Stimulated activated CD4-positive, alpha-beta T cell treated with anti-CD3 and anti-CD28 coated beads, Interleukin-2, amount 100 ng/mL, for 48 hours (primary cell): ENCODE measurements at regions not wholly inside any gene's neighbourhood (a gene's known extent, or its start where the extent isn't known, plus 50 kb on each side); places are given as distances from the start of the nearest gene placed in this dataset.

ENCODE experiments used
- DNase-seq, 2 donors: peaks; one replicate each; pipeline ENCODE4 v3.0.0-alpha.2; 2020

GRCh38 chr17:72303787-72304733 lies 183.2 kb downstream of the SOX9 start:
- DNase-seq = no peak

DNA sequence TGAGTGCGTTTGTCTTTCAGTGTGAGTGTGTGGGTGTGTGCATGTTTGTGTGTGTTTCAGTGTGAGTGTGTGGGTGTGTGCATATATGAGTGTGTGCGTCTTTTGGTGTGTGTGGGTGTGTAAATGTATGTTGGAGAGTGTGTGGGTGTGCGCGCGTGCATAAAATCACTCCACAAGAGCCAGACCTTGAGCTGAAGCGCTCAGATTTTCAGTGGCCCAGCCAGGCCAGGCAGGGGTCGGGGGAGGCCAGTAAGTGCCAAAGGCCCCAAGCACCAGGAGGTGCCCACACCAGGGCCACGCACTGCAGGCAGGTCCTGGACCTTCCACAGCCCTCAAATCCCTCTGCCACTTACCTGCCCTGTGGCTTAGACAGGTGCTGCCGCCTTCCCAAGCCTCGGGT lies 184.0 kb downstream of the SOX9 start:
- DNase-seq = no peak

DNA sequence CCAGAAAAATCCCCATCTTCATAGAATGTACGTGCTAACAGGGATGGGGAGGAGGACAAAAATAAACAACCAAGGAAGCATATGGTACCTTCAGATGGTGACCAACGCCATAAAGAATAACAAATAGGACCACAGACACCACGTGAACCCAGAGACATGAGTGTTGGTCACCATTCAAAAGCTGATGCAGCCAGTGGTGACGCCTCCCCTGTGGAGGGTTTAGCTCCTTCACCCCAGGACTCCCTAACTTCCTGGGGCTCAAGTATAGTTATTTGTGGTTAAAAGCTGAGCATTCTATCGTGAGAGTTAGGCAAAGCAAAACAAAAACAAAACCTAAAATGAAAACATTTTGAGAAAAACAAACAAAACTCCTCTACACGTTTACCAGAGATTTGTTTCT lies 184.7 kb downstream of the SOX9 start:
- DNase-seq = no peak

- no peak for DNase-seq
Observed at GRCh38 chr17:72306037-72306436, 185.2 kb downstream of the SOX9 start.

DNA sequence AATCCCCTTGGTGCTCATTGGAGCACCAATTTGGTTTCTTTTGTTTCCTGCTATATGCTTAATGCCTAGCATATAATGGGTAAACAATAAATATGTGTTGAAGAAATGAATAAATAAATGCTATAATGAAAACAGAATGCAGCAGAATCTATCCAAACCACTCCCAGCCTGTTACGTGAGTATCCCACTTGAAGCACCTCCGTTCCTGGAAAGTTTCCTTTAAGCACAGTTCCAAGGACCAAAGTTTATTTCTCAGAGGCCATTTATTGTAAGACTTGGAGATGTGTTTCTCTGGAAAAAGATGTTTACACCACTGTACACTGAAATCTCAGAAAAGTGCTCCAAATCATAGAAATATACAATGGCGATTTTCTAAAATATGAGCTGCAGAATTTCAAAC lies 187.0 kb downstream of the SOX9 start:
- no peak for DNase-seq

- DNase-seq = no peak
Observed at GRCh38 chr17:72308744-72309385, 188.0 kb downstream of the SOX9 start.

DNA sequence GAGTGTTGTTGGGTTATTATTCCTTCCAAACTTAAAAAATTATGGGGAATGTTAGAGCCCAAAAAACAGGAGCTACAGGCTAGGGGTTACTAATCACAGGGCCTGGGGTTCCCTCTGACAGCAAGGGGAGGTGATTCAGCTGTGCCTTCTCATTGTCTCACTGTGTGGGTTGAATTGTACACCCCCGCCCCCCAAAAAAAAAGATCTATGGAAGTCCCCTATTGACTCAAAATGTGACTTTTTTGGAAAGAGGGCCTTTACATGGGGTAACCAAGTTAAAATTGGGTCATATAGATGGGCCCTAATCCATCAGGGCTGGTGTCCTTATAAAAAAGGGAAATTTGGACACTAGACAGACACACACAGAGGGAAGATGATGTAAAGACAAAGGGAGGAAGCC lies 190.2 kb downstream of the SOX9 start:
- DNase-seq = no peak

- no peak for DNase-seq
Observed at GRCh38 chr17:72315122-72315913, 194.5 kb downstream of the SOX9 start.

- no peak for DNase-seq
Observed at GRCh38 chr17:72318131-72318530, 197.3 kb downstream of the SOX9 start.

- DNase-seq = no peak
Observed at GRCh38 chr17:72321896-72322295, 201.1 kb downstream of the SOX9 start.

DNA sequence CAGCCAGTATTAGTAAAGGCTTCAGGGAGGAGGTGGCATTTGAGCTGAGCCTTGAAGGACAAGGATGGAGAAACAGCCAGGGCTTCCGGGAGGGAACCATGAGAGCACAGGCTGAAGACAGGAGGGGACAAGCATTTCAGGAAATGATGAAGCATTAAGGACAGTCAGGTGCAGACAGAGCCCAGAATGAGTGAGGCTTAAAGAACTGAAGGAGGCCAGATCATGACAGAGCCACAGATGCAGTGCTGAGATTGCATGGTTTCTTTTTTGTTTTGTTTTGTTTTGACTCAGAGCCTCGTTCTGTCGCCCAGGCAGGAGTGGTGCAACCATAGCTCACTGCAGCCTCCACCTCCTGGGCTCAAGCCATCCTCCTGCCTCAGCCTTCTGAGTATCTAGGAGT lies 211.5 kb downstream of the SOX9 start:
- no peak for DNase-seq

- no peak for DNase-seq
Observed at GRCh38 chr17:72333570-72333969, 212.8 kb downstream of the SOX9 start.

GRCh38 chr17:72334205-72334604 lies 213.4 kb downstream of the SOX9 start:
- no peak for DNase-seq

DNA sequence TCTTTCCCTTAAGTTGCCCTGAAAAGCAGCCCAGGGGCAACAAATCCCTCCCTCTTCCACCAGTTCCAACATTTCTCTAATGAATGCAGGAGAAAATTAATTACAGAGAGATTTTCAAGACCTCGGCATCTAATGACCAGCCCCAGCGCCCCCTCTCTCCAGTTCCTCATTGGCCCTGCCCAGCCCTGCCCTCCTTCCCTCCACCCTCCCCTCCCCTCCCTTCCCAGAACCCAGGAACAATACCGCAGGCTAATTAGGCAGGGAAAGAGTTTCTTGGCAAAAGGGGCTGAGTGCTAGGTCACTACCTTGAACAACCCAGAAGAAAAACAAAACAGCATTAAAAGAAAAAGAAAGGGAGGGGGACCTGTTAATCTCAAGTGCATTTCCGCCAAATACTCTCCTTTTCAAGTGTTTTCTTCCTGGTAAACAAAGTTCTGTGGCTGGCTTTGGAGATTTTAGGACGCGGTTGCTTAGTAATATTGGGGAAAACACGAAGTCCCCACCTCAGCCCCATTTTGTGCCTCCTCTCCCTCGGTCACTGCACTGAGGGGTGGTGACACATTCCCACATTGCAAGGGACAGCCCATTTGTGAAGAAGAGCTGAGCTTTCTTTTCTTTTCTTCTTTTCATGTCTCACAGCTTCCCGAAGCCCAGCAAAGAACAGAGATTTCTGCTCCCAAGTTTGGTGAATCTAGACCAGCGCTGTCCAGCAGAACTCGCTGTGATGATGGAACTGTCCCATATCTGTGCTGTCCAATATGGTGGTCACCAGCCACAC lies 215.4 kb downstream of the SOX9 start:
- DNase-seq = no peak

DNA sequence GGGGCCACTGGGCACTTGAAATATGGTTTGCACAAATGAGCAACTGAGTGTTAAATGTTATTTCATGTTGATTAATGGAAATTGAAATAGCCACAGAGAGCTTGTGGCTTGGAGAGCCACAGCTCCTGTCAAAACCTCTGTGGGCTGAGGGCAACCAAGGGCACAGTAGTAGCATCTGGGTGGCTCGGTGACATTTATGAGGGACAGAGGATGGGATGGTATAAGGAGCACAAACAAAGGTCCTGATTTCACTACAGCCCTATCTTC lies 215.9 kb downstream of the SOX9 start:
- no peak for DNase-seq

DNA sequence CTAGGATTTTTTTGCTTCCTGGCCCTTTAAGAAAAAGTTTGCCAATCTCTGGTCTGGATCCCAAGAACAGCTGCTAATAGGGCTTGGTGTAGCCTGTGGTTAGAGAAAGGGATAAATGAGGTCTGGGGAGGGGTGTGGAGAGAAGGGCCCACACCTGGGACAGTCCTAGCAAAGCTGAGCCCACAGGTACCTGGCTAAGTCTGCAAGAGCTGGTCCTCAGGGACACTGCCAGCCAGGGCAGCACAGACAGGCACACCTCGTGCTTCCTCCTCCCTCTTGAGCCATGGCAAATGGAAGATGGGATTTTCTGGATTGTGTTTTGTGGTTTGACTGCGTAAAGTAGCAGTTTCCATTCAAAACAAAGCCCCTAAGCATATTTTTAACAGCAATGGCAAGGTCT lies 217.5 kb downstream of the SOX9 start:
- DNase-seq = no peak

- no peak for DNase-seq
Observed at GRCh38 chr17:72338847-72339790, 218.3 kb downstream of the SOX9 start.

DNA sequence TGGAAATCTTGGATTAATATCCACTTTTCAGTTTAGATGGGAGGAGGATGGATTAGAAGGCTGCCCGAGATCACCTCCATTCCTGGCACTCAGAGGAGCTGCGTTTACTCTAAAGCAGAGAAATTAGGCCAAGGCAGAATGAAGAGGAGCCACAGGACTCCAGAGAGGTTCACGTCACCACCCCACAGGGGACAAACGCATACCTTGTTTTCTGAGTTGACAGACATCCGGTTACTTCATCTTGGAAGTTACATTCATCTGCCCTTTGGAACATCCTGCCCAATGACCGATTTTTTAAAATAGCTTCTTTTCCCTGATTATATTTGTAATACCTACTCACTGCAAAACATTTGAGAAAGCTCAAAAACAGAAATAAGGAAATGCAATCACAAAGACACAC lies 220.0 kb downstream of the SOX9 start:
- no peak for DNase-seq

DNA sequence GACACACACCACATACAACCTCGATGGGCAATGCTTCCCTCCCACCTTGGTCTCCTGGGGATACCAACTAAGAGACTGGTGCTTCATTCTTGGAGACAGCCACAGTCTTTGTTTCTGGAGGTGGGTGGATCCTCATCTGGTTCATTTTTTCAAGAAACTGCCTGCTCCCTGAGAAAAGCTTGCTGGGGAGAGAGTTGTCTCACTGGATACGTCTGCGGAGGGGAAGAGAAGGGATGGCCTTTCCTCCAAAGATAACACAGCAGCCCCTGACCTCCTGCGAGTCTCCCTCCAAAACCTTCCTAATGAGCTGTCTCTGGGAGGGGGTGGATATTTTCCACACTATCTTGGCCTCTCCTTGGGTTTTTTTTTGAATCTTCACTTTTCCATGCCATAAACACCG lies 221.2 kb downstream of the SOX9 start:
- no peak for DNase-seq

DNA sequence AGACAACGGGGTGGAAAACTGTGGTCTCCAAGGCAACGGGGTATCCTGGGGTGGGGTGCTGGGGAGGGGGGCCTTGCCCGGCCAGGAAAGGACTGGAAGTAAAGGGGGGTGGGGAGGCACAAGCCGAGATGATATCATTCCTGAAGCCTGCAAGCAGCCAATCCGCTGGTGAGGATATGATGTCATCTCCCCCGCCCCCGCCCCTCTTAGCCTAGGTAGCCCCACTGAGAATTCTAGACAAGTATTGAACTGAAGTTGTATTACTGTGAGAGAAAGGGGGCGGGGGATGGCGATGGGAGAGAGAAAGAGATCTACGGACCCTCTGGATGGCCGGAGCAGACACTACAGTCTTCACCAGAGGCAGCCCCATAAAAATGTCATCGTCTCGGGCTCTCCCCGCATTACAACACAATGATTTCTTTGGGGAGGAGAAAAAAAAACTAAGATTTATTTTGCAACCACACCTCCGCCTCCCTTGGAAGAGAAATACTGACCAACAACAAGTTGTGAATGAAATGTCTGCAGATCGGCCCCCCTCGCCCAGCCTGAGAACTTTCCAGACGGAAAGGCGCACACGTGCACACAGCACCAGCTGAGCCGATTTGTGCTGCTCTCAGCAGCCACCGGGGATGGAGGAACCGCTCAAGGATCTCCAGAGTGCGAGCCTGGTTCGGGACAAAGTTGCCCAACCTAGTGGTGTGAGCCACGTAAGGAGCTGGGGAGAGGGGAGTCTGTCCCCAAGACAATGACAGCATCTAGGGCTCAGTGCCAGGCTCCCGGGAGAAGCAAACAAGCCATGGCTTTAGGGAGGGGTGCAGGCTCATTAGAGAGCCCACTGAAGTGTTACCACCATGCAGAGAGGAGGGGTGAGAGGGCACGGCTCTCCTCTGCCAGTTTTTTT lies 222.1 kb downstream of the SOX9 start:
- DNase-seq = no peak

DNA sequence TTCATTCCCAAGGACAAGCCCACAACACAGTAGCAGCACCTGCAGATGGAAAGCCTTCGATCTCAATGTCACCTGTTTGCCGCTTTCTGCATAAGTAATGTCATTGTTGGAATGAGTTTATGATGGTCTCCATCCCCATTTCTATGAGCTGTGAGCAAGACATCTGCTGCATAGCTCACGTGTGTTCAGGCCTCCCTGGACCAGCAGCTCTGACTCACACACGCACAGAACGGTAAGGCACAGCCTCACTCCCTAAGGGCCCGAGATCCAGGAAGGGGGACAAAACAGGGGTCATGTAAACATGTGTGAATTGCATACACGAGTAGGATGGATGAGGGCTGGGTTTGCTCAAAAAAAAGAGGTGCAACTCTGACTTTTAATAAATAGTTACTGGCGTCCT lies 223.1 kb downstream of the SOX9 start:
- no peak for DNase-seq
